ENCODE measurements at regions not wholly inside any gene's neighbourhood (a gene's known extent, or its start where the extent isn't known, plus 50 kb on each side); places are given as distances from the start of the nearest gene placed in this dataset.
A peak's percentile ranks its signal among the peaks of the same experiment; 100 is the strongest.

DNA sequence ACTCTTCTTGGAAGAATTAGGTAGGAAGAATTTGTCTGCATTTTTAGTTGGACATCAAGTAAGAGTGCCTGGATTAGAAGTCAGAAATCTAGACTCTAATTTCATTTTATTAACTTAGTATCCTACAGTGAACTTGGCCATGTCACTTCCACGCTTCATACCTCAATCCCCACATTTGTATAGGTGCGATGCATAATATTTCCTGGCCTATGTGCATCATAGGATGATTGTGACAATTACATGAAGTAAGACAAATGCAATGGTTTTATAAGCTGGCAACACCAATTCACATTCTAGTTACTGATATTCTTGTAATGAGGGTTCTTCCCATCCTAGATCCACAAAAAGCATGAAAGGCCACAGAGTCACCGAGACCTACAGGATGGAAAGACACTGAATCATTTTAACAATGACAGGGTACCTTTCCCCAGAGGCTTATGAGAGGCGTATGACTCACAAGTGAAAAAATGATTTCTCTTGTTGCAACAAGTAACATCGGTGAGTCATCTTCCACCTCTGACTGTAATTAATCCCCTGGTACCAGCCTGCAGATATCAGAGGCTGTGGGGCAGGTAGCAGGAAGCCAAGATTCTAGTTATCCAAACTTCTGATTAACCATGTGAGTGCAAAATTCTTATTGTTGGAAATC lies 56.0 kb upstream of the OR5AK2 start:
- DNase-seq, result peak; percentile 36

DNA sequence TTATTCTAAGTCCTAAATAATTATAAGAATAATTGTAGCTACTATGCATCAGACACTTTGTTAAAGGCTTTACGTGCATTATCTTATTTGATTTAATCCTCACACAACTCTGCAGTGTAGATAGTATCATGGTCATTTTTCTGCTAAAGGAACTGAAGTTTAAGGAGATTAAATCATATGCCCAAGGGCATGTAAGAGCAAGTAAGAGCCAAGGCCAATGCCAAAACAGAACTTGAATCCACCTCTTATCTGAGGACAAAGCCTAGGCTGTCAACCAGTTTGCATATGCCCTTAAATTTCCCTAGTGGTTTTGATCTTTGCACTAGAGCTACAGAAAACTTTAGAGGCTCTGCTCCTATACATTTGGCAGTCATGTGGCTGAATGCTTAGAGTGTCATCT lies 65.6 kb upstream of the OR5AK2 start:
- no peak for DNase-seq

DNA sequence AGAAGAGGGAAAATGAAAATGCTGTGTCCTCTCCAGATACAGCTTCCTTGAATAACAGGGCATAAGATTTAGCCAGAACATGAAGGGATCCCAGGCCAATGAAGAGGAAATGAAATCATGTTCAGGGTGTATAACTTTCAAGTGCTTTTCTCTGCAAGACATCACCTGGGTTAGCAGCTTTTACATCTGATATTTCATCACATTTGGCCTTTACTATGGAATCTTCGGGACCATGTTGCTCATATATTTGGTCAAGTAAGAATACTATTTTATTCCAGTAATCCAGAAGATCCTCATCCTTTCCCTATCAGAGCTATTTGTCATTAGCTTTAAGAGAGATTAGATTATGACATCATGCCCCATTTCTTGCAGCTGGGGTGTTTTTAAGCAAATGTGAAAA lies 66.3 kb upstream of the OR5AK2 start:
- DNase-seq, result no peak

DNA sequence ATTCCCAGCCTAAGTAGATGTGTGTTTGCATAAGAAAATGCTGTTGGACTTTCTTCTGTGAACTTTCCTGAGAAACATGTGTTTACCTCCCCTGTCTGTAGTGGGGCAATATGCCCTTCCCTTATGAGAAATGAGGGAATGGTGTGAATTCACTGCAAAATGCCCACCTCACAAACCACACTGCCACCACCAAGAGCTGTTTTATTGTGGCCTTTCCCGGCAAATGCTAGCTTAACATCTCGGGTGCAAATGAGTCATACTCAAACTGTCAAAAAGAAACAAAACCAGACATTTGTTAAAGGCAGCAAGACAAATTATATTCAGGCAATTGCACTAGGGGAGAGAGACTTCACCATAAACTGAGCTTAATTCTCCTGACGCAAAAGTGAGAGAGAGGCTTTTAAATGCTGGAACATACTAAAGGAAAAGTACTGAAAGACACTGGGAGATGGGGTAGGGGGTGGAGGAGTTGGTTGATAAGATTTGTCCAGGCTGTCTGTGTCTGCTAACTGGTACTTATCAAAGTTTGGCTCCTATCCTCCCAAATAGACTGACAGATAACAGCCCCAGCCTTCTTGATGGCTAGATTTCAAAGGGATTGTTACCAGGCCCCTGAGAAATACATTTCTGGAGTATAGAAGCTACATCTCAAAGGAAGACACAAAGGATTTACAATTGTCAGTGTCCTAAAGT lies 70.9 kb upstream of the OR5AK2 start:
- no peak for DNase-seq

DNA sequence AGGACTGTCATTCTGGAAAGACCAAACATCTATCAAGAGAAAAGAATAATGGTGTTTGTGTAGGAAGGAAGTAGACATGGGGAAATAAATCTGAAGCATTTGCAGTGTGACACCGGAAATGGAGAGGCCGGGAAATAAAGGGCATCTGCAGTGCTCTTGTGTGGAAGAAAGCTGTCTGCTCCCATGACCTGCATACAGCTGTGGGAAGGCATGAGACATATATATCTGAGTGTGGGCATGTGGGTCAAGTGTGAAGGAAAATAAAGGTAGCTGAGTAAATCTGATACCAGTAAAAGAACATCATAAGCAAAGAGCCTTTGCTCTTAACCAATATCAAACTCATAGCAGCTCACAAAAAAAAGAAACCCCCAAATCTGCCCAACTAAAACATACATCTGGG lies 72.1 kb upstream of the OR5AK2 start:
- no peak for DNase-seq

DNA sequence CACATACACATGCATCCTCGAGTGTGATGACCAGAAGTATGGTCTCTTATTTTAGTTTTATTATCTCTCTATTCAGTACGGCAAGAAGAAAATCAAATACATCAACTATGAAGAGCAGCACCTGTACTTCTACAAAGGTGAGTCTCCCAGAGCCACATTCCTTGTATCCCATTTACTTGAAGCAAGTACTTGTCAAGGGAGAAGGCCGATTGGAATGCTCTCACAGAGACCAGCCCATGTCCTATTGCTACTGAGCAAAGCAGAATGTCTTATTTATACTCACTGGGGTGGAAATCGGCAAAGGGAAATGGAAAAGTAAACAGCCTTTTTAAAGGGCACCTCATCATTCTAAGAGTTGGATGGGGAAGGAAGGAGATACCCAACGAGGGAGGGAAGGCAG lies 72.6 kb upstream of the OR5AK2 start:
- no peak for DNase-seq

DNA sequence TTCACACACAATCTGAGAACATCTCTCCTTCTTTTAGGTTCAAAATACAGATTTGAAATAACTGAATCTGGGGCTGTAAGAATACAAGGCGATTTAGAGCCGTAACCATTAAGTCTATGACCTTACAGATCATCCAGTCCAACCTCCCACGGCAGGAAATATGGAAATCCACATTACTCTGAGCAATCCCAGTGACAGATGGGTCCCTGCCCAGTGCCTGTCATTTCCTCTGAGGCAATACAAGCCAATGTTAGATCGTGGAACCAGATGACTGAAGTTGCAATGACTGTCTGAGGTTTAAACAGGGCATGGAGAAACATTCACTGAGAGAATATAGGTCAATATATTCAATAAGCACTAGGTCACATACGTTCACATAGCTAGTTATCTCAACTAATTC lies 77.4 kb upstream of the OR5AK2 start:
- DNase-seq, result no peak

DNA sequence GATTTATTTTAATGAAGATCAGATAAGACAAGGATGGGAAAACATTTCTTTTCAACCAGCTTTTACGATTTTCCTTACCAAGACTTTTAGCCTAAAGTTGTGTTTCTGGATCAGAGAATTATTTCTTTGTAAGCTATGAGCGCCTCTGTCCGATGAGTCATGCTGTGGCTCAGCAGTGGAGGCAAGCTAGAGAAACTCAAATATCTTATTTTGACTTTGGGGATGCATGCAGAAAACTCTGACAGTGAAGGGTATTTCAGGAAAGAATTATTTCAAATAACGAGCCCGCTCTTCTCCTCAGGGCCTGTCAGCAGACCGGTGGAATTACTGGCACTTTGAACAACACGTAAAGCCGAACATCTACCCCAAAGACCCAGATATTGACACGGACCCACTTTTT lies 77.9 kb upstream of the OR5AK2 start:
- DNase-seq, result no peak

DNA sequence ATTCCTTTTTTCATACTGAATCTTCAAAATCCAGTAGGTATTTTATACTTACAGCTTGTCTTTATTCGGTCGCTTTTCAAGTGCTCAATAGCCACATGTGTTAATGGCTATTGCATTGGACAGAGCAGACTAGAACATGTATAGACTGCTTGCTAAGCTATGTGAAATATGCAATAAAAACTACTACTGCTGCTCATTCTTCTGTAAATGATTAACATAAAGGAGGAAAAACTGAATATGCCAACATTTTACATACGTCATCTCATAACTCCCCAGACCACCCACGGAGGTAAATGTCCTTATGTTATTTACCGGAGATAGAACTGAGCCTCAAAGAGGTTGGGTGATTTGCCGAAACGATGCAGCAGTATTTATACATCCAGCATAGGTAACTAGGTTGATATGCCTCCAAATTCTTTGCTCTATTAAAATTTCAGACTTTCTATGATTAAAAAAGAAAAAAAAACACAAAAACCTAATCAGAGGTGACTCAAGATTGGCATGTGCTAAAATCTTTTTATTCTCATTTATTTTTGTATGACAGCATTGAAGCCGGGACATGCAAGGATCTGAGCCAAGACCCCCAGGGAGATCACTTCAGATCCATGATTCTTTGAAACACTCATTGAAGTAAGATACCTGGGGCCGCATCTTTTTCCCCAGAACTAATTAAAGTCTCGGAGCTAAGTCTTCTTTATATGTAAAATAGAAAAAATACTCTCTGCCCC lies 78.5 kb upstream of the OR5AK2 start:
- DNase-seq, result no peak

DNA sequence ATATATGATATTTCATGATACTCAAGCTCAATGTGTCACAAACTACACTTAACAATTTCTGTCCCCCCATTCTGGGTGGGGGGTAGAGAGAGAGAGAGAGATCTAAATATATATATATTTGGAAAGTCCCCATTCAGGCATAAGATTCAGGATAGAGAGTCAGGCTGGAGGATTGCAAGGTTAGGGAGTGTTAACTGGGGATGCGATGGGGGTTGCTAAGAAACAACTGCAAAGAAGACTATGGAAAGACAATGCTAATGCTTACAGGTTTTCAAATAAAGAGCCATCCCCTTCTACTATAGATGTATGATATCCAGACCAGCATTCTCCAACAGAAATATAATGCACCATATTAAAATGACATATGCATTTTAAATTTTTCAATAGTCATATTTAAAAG lies 79.2 kb upstream of the OR5AK2 start:
- DNase-seq, result no peak

DNA sequence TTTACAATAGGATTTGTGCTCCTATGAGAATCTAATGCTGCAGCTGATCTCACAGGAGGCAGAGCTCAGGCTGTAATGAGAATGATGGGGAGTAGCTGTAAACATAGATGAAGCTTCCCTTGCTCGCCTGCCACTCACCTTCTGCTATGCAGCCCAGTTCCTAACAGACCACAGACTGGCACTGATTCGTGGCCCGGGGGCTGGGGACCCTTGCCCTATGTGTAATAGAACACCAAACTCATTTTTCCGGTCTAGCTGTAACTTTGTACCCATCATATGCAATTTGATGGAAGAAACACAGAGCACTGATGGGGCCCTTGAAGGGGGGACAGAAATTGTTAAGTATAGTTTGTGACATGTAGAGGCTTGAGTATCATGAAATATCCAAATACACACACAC lies 79.6 kb upstream of the OR5AK2 start:
- DNase-seq, result no peak

DNA sequence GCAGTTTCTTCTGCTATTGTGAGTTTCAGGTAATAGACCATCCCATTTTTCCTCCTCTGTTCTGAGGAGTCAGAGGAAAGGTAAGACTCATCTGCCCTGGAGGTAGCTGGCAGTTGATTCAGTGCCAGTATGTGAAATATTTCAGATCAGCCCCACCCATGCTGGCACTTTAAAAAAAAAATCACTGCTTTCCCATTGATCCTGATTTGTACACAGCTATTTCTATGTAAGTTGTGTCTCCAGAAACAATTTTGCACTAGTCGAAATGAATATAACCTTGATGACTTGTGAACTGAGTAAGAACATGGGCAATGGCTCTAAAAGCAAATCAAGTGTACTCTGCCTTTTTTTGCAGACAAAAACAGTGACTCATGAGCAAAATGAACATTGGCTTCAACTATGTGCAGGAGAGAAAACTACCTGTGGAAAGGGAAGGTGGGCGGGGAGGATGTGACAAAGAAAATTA lies 82.0 kb upstream of the OR5AK2 start:
- no peak for DNase-seq

DNA sequence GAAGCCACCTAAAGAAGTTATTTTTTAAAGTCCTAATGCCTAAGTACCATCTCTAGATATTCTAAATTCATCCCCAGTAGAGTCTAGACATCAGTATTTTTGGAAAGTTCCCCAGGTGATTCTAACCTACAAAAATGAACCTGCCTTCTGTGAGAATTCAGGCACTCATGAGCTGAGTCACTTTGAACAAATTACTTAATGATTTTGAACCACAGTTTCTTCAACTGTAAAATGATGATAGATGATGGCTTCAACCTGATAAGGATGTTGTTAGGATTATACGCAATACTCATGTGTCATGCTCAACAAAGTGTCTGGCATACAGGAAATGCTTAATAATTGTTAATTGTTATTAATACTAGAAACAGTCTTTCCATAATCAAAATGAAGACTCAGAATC lies 82.8 kb upstream of the OR5AK2 start:
- no peak for DNase-seq

DNA sequence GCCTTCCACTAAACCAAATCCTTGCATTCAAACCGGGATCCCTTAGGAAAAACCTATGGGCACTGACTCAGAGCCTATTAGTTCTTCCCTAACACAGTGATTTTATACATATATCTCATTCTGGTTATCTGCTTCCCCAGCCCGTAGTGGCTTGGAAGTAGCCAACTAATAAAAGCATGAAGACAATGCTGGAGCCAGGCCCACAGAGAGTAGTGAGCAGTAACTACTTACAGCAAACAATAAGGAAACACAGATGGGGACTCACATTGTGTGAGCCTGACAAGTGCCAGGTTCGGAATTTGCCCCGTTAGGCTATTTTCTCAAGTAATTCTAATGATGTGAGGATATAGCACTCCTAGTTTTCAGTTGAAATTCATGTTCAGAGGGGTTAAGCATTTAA lies 83.3 kb upstream of the OR5AK2 start:
- no peak for DNase-seq

DNA sequence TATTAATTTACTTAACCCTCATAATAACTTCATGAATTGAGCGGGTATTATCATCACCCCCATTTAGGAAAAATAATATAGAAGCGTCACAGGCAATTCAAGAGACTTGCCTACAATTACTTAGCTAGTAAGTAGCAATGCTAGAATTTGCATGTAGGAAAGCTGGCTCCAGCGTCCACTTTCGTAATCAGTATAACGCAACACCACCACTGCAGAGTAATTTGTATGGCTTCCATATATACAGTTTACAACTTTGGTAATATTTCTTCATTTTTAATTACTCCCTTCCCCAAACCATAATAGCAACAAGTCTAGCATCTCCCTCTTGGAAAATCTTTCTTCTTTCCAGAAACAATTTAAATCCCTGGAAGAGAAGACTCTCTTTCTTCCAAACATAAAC lies 89.9 kb upstream of the OR5AK2 start:
- DNase-seq, result no peak

DNA sequence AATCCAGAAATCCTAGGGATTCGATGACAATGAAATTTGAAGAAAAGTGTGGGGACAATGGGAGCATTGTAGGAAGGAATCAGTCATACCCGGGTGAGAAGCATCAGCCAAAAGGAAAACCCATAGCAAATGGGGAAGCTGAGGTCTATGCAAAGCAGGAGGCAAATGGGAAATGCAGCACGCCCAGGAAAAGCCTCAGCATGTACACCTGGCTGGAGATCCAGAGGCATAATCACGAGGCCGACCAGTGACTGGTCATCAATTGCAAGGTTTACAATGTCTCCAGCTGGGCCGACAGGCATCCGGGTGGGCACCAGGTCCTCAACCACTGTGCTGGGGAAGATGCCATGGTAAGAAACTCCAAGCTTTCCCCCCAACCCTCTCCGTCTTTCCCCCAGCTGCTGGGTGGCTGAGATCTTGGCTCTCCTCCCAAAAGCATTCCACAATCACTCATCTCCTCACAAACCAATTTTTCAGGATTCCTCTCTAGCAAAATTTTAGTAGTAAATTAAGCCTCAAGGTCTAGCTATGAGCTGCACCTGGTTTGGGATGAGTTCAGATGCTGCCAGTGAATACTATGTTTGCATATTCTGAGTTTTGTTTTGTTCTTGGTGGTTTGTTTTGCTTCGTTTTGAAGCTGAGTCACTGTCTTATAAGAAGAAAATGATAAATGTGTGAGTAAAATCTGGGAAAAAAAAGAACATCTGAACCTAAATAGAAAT lies 98.0 kb upstream of the OR5AK2 start:
- DNase-seq, result no peak

DNA sequence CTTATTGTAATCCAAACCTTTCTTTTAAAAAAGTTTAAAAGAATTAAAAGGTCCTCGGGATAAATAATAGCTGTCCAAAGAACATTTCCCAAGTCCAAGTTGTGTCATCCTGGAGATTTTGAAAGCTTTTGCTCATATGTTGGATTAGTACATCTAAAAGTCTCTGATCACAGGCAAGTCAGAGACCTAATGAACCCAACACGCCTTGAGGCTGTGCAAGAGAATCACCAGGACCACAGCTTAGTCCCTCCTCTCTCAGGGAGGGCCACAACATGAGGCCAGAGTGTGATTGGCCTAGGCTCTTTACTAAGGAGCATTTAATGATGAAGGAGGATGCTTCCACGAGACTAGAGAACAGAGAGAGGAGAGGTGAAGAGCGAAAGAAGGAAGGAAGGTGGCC lies 98.7 kb upstream of the OR5AK2 start:
- DNase-seq, result no peak

DNA sequence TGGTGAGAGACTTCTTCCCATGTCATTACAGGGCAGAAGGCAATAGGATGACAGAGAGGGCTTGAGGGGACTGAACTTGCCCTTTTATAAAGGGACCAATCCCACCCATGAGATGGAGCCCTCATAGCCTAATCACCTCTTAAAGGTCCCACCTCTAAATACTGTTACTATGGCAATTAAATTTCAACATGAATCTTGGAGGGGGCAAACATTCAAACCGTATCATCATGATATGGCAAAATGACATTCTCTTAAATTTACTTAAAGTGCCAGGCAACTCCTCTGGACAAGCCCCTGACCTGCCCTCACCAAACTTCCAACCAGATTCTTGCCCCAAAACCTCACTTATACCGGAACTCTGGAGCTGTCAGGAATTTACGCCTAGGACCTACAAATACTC lies 100.8 kb upstream of the OR5AK2 start:
- DNase-seq, result no peak

DNA sequence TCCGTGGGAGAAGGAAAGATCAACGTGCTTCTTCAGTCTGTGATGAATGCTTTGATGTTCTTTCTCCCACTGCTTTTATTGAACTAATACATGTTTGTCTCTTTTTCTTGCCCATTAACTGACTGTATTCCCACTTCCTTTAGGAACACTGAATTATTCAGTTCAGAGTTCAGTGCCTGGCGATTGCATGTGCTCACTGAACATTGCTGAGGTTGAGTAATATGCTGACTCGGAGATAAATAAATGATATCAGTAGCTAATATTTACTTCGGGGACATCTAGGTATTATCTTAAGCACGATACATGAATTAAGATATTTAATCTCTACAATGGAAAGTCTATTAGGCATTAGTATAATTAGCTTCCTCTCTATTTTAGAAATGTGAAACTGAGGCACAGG lies 102.3 kb upstream of the OR5AK2 start:
- DNase-seq, result no peak

DNA sequence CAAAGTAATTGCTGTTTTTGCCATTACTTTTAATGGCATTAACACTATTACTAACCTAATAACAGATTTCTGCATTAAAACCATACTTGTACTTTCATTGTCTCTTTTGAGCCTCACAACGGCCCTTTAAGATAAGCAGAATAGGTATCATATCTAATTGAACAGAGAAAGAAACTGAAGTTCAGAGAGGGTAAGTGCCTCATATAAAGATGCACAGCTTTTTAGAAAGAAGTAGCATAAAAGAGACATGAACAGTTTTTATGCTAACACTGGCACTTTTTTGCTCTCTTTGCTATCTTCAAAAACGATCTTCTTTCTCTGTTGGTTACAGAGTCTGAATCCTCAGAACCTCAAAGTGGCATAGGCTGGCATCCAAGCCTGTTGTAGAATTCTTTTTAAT lies 102.9 kb upstream of the OR5AK2 start:
- no peak for DNase-seq

DNA sequence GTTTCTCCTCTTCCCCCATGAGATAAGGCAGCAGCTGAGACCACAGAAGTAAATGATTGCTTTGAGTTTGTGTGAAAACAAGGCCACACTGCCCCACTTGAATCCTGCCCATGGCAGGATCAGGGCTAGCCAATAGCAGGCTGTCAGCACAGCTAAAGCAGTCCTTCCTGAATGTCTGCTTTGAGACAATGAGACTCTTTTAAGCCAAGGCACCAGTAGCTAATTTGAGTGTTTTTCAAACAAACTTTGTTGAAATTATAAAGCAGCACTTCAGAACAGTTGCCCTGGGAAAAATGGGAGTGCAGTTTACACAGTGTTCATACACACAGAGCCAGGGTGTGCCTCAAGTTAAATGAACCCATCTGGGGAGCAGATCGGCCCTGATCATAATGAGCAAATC lies 103.5 kb upstream of the OR5AK2 start:
- no peak for DNase-seq

DNA sequence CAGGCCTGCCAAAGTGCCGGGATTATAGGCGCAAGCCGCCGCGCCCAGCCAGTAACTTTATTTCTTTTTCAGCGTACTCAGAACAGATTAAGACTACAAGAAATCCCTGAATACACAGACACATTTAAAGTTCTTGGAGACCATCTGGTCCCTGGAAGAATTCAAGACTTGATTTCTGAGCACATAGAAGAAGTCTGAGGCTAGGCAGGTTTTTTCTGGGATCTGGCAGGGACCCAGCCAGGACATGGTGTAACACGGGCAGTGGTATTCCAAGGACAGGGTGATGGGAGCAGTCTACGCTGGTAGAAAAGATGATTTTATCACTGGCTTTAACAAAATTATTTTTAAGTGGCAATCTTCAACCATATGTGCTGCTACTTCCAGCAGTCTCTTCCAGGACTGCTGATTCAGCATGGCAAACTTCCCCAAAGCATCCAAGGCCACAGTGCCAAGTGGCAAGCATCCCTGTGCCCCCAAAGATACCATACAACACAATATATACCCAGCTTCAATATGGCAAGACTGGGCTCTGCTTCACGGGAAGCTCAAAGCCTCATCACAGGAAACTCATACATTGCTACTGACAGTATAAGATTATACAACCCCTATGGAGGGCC lies 105.2 kb upstream of the OR5AK2 start:
- DNase-seq, result no peak

DNA sequence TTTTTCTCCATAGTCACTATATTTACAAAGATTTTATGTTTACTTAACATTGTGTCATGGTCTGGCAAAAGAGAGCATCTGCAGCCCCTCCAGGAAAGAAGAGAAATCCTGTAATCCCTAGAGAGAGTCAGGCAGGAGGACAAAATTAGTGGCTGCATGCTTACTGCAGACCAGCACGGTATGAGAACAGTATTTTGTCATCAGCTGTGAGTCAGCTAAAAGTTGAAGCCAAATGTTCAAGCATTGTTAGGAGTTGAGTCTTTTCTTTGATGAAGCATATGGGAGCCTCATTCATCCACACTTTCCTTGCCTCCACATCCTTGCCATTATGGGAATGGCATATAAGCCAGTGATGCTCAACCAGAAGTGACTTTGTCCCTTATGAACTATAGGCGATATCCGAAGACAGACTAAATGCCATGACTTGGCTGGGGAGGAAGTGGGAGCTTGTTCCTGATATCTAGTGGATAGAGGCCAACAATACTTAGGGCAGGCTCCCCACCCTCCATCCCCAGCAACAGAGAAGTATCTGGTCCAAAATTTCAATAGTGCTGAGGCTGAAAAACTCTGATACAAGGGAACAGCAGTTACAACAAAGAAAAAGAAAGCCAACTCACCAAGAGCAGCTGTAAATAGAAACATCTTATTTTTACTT lies 112.0 kb upstream of the OR5AK2 start:
- no peak for DNase-seq

All from HCEC 1CT (cell line).